Hindlimb muscle (tissue), 1 donor: ENCODE measurements at regions not wholly inside any gene's neighbourhood (a gene's known extent, or its start where the extent isn't known, plus 50 kb on each side); places are given as distances from the start of the nearest gene placed in this dataset.

Source experiments
- DNase-seq: peaks from one replicate; pipeline ENCODE4 v3.0.0-alpha.2; 2013

DNA sequence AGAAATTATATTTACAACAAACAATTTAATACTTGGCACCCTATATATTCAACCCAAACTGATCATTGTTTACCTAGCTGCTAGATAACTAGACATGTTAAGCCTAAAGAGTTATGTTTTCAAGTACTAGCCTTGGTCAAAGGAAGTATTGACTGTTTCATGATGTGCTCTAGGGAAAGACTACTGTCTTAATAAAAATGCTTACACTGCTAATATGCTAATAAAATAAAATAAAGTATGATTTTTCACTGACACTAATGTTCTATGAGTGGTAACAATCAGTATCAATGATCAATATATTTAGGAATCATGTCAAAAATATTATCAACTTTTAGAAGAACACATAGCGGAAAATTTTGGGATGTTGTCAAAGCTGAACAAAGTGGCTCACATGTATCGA is 225.5 kb downstream of the OSR1 start:
- DNase-seq, result no peak

DNA sequence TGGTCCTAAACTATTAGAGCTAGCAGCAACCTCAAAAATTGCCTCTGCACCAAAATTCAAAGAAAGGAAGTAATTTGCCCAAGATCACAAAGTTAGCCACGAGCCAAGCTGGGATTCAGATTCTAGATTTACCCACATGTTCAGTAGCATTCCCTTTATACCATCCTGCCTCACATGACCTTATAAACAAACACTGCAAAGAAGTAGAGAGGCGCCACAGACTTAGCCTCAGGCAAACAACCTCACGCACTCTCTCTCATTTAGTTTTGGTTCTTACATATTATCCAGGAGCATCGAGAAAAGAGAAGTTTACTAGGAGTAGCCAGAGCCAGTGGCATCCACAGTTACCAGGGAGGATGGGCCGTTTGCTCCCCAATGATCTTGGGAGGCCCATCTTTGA is 226.6 kb downstream of the OSR1 start:
- DNase-seq, result no peak

DNA sequence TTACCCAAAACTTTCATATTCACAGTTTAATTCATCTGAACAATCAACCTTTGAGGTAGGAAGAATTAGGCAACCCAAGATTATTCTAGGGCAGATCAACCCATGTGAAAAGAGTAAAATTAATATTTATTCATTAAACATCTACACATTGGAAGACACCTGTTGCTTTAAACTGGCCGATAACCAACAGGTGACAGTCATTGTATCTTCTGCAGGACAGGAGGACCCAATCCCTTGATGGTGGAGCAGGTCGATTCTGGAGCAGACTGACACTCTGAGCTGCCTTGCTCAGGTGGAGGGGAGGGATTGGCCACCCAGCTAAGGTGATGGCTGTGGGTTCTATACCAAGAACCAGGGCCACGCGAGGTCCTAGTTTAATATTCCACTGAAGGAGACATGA is 230.3 kb downstream of the OSR1 start:
- no peak for DNase-seq

DNA sequence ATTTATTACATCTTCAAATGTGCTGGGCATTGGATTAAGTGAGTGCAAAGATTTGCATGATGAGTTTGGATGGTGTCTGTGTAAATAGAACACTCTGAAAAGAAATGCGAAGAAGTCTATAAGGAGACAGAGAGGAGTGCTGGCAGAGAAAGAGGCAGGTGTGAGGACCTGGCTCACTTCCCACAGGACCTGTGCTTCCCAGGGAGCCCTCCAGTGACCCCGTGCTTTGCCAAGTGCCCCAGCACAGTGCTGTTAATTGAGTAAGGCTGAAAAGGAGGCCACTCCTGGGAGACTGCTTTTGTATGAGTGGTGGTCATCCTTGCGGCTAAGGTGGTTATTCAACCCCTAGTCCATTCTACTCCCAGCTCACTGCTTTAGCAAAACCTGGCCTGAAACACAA is 230.8 kb downstream of the OSR1 start:
- DNase-seq, result no peak

DNA sequence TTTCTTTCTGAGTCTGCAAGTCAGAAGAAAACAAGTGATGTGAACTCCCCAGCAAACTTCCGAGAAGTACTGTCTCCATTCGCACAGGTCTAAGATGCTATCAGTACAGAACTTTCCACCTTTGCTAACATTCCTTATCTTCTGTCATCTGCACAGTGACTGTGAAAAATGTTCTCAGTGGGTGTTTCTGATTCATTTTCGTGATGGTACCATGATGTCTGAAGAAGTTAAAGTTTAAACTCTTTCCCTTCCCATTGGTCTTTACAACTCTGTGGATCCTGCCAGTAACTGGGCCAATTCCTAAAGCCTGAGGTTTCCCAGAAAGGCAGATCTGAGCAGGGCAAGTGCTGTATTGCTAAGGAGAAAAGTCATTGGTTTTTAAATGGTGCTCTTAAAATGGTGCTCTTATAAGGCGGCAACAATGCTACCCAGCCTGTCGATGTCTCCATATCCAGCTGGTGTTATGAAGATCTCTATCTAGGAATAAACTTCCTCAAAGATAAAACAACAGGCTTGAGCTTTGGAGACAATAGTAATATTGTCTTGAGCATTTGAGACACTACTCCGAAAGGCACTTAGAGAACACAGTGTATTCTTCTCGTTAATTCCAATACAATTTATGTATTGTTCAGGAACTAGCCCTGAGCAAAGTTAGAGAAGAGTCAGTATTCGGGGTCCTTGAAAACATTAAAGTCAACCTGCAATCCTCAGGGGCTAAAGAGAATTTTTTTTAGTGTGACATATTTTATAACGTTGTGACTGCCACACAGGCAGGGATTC is 232.3 kb downstream of the OSR1 start:
- DNase-seq, result no peak

DNA sequence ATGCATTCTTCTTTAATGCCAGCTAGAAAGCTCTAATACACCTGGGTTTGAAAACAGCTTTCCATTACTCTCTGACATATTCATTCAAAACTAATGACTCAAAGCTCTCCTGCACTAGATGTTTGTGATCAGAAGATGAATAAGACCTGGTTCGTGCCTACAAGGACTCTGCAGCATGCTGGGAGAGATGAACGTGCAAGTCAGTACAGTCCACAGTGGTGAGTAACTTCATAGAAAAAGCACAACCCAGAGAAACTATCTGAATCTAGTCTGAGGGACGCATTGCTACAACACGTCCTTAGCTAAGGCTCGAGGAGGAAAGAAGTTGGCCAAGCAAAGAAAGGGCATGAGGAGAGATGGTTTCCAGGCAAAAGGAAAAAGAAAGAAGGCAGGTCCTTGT is 234.3 kb downstream of the OSR1 start:
- no peak for DNase-seq

DNA sequence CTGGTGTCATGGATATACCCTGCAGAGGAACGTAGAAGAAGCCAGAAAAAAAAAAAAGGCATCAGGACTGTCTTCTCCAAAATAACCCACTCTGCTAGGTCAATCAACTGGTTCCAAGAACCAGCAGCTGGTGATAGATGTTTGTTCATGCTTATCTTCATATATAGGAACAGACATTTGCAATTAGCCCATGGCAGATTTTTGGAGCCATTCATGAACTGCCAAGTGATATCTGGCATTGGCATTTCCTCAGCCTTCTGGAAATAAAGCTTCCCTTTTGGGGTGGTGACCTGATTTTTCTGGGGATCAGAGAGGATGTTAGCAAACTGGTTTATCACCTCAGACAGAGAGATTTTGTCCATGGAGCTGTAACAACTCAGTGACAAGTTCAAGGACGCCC is 234.9 kb downstream of the OSR1 start:
- no peak for DNase-seq

DNA sequence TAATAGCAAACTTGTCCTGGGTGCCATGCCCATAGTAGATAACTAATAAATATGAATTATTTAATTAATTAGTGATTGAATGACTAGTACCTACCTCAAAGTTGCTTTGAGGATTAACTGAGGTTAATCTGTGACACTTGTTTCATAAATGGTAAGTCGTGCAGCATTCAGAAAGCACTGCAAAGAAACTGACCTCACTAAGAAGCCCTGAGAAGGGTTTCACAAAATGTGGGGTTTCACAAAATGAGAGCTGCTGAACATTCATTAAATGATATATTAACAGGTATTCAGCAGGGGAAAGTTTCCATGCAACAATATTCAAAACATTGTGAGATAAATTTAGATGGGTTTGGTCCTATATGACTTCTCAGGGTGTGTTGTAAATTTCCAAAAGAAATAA is 236.2 kb downstream of the OSR1 start:
- DNase-seq, result no peak

DNA sequence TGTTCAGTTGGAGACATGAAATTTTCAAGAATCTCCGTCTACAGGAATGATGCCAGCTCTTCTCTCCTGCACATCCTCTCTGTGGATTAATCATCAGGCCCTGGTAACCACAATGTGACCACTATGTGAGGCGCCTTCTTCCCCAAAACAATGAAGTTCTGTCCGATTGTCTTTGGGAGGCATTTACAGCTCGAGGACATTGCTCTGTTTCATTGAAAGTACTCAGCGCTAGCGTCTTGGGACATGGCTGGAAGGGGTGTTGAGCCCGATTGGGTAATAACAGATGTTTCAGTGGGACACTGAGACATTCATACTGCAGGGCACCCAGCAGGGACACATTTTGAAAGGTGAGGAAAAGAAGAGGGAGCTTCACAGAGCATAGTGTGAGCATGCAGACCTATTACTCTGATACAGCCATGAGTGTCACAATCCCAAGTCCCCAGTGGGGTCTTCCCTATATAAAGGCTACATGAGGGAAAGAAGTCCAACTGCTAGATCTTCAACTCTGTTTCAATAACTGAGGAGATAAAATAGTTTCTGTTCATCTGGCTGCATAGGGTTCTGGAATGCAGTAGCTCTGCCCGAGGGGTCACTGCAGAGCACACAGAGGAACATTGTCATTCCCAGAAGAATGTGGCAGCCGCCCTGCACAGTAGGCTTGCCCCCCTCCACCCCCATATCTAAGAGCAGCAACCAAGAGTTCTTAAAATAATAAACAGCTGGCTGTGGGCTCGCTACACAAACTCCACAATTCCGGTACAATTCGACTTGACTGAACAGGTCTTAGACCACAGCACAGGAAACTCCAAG is 237.3 kb downstream of the OSR1 start:
- DNase-seq, result no peak

DNA sequence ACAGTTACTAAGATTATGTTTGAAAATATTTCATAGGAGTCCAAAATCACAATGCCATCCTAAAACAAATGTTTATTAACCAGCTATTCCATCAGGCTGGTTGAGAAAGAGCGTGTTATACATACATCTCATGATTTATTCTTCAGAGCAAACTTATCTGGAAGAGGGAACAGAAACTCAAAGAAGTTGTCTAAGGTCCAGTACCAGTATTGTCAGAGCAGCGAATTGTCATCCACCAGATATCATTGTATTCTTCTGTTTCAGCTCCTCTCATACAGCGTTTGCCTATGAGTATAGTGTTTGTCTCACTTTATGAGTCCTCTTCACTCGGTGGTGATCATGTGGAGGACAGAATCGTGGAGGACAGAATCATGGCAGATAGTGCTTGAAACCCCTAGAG is 238.2 kb downstream of the OSR1 start:
- no peak for DNase-seq

DNA sequence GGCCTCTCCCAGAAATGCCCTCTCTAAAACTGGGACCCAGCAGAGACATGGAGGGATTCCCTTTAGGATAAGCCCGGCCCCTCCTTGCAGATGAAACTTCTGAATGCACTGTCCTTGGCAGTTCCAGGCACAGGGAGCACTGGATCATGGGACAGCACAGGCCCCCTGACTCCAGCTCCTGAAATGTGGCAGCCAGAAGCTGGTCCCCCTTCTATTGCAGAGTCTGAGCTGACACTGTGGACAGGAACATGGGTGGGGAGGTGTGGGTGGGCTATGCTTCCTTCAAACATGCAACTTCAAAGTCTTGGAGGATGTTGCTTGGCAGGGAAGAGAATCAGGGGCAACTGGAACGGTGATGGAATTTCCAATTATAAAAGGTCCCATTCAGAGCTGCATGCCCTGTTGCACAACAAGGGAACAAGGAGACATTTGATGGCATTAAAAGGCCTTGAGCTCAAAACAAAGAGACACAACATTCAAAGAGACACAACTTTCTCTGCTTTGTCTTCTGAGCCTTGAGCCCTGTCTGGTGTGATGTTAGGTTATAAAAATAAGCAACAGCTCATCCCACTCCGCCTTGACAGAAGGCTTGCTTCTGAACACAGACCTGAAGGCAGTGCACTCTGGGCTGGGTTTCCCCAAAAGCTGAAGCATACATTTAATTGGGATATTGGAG is 239.0 kb downstream of the OSR1 start:
- no peak for DNase-seq

DNA sequence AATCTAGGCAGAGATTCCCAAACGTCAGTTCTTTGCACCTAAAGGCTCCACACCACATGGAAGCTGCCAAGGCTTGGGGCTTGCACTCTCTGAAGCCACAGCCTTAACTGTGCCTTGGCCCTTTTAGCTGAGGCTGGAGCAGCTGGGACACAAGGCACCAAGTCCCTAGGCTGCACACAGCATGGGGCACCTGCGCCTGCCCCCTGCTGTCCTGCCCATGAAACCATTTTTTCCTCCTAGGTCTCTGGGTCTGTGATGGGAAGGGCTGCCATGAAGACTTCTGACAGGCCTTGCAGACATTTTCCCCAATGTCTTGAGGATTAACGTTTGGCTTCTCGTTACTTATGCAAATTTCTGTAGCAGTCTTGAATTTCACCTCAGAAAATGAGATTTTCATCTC is 241.5 kb downstream of the OSR1 start:
- DNase-seq, result no peak

DNA sequence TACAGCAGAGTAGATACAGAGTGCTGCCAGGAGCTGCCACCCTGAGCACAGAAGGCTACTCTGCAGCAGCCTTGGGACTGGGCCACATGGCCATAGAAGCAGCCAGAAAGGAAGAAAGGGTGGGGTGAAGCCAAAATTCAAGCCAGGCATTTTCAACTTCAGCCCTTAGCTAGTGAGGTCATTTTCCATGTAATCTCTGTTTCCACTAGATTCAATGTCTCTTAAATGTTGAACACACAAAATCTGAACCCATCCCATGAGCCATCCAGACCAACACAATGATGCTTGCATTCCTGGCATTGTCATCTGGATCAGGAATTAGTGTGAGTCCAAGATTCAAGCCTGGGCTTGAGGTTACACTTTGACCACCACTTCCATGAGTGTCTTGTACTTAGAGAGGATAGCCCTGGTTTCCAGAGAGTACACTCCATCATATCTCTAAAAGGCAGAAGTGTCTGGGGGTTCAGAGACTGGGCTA is 243.6 kb downstream of the OSR1 start:
- DNase-seq, result no peak

DNA sequence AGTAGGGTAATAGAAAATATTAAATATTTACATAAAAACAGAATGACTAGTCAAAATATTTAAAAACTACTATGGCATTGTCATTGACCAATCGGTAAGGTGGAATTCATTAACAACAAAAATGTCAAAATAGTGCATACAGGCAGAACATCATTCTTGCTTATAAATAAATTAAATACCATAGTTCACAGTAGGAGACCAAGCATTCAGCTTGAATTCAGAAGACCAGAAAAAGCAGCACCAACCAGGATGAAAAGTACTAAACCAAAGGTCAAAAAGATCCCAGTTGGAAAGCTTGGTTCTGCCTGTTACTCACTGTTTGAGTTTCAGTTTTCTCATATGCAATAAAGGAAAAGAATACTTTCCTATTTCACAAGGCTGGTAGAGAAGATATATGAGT is 244.3 kb downstream of the OSR1 start:
- no peak for DNase-seq

DNA sequence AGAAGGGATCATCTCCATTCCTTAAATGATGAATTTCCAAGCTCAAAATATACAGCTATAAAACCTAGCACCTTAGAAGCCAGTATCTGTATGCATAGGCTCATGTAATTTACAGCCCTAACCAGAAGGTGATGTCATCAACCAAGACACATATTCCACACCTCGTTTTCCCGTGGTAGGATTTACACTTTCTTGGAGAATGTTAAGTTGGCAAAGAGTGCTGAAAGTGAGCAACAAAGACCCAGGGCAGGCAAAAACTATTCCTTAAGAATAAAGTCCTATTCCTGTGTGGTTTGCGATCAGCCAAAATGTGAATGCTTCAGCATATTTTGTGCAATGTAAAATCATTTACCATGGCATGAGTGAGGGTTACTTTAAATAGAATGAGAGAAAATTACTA is 247.1 kb downstream of the OSR1 start:
- peak; percentile 43 for DNase-seq

DNA sequence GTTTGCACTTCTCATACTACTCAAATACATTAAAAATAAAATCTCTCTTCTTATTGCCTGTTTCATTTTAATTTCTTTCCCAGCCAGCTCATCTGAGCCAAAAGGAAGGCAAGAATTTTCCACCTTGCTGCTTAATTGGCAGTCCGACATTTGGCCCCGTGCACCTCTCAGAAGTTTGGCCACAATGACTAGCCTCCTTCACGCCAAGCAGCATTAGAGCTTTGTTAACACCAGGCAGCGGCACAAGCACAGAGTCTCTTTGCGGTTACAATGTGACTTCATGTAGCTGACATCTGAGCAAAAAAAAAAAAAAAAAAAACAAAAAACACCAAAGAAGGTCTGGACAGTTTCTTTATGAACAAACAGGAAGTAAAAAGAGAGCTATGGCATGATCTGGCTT is 248.9 kb downstream of the OSR1 start:
- DNase-seq, result peak; percentile 40

DNA sequence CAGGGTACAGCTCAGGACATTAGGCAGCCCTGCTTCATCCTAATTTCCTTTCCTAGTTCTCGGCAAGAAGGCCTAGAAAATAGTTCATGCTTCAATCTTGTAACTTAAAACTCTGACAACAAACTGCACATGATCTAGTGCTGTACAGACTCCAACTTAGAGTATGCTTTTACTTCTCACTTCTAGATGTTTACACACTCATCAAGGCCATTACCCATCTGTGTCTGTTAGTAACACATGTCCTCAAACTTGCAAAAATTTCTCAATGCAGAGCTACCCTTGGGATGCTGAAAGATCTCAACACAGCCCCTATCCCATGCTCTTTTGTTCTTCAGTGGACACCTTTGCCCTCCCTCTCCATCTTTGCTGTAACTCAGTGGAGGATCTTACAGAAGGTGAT is 252.0 kb downstream of the OSR1 start:
- no peak for DNase-seq

DNA sequence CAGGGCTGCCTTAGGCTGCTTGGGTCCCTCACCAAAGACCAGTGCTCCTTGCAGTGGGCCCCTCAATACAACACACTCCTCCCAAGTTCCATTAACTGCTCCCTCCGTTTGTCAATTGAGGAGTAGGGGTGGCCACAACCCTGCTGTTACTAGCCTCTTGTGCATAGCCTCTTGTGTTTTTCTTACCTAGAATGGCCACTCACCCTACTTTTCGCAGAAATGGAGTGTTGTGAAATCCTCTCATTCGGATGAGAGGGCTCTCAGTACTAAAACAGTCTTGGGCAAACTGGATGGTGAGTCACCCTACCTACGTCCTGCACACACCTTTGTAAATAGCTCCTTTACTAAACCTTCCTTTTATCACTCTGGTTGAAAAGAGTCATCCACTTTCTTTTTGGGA is 253.9 kb downstream of the OSR1 start:
- no peak for DNase-seq

DNA sequence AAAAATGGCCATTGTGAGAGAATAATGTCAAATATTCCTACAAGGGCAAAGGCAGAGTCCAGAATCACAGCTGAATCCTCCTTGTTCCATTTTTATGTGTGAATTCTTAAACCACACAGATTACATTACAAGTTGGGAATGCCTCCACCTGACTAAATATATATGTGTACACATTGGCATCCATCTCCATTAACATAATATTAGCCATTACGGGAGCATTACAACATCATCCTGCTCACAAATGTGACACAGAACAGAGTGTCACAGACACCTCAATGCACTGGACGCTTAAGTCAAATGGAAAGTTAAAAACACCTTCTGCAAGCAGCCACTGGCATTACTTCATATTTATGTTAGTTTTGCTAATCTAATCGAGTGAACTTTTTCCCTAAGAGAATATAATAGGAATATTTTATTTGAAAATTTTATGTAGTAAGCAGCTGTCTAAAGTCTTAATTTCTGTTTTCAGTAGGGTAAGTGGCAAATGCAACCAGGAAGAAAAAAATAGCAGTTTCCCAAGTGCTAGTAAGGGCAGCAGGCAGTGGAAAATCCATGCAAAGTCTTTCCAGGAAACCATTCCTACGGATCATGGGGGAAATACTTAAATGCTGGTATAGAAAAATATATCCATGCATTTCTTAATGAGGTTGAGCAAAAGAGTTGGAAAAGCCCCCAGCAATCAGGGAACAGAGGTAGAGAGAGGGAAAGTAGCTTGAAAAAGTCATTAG is 255.6 kb downstream of the OSR1 start:
- peak; percentile 50 for DNase-seq

DNA sequence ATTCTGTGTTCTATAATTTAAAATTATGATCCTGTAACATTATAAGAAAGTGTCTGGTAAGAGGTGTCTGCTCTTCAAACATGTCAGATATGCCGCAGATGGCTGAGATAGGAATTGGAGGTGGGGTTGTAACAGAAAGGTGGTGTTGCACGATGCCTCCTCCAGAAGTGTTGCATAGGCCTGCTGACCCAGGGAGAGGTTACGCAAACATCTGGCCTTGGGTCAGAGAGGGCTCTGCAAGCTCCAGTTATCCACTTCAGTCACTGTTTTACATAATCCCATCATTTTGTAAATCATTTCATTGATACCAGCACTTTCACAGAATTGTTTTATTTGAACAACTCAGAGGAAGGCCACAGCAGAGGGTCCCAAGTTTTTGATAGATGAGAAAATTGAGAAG is 256.5 kb downstream of the OSR1 start:
- DNase-seq, result no peak

DNA sequence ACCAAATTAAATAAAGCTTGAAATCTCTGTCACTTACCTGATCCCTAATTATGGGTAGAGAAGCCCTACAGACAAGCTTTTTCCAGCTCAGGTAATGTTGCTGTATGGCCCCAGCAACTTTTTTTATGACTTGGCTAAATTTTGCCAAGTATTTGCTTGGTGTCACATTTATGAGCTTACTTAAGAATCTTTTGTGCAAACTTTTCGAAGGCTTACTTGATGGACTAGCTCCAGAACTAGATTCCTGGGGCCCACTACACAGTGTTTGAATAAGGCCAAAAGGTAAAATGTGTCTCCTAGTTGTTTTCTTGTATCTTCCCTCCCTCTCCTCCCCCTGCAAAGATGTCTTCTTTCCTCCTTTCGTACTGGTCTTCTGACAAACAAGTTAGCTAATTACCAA is 257.9 kb downstream of the OSR1 start:
- DNase-seq, result no peak

DNA sequence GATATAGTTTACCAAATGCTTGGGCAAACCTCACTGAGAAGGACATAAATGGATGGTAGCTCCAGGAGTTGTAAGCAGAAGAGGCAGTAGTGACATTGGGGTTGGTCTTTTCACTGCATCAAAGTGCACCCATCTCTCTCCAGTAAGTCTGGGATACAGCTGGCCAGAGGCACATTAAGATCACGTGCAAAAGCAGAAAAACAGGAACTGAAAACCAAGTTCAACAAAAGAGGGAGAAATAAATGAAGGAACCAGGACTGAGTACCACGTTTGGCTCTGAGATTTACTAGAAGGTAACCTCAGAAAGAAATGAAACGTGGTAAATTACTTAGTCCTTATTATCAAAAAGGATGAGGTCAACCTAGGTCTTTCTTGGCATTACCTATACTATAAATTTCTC is 259.2 kb downstream of the OSR1 start:
- DNase-seq, result no peak
